GM23248 (cell line): ENCODE measurements at regions not wholly inside any gene's neighbourhood (a gene's known extent, or its start where the extent isn't known, plus 50 kb on each side); places are given as distances from the start of the nearest gene placed in this dataset.
"Not testable (repeated sequence)": the region's sequence is repeated elsewhere in the genome, so short reads cannot be mapped to it uniquely, and the experiment has no call there.

Experiments
- DNase-seq: peaks from one replicate; pipeline ENCODE4 v3.0.0-alpha.2; 2015
- H2AFZ ChIP-seq: fragments of 200-600 bp; sonication (generic); 2 replicates; pipeline ENCODE4 v1.6.1; 2016; ENCODE audit warnings: antibody characterized with exemption
- H3F3A ChIP-seq: fragments of 200-600 bp; sonication (generic); 2 replicates; pipeline ENCODE4 v1.6.1; 2016; ENCODE audit warnings: mild to moderate bottlenecking, antibody characterized with exemption, mixed run types; ENCODE audit not compliant: insufficient read depth
- H3K27ac ChIP-seq: fragments of 200-600 bp; sonication (generic); 2 replicates; pipeline ENCODE4 v1.5.1; 2016; ENCODE audit warnings: mild to moderate bottlenecking
- H3K27me3 ChIP-seq: fragments of 200-600 bp; sonication (generic); replicated peaks from 2 replicates; pipeline ENCODE4 v1.6.1; 2016; ENCODE audit warnings: mild to moderate bottlenecking; ENCODE audit not compliant: insufficient read depth
- H3K36me3 ChIP-seq: fragments of 200-600 bp; sonication (generic); 2 replicates; pipeline ENCODE4 v1.6.1; 2016; ENCODE audit warnings: low read depth, mild to moderate bottlenecking
- H3K4me1 ChIP-seq: fragments of 200-600 bp; sonication (generic); 2 replicates; pipeline ENCODE4 v1.6.1; 2016; ENCODE audit warnings: mild to moderate bottlenecking; ENCODE audit not compliant: insufficient read depth
- H3K4me2 ChIP-seq: fragments of 200-600 bp; sonication (generic); one replicate; pipeline ENCODE4 v1.6.1; 2016; ENCODE audit warnings: mild to moderate bottlenecking; ENCODE audit not compliant: unreplicated experiment
- H3K4me3 ChIP-seq: fragments of 200-600 bp; sonication (generic); 2 replicates; pipeline ENCODE4 v1.5.1; 2016; ENCODE audit warnings: mild to moderate bottlenecking
- H3K79me2 ChIP-seq: fragments of 200-600 bp; sonication (generic); 2 replicates; pipeline ENCODE4 v1.6.1; 2016; ENCODE audit warnings: mild to moderate bottlenecking; ENCODE audit not compliant: insufficient read depth
- H3K9ac ChIP-seq: fragments of 200-600 bp; sonication (generic); 2 replicates; pipeline ENCODE4 v1.6.1; 2016; ENCODE audit warnings: mild to moderate bottlenecking
- H3K9me2 ChIP-seq: fragments of 200-600 bp; sonication (generic); 2 replicates; pipeline ENCODE4 v1.6.1; 2016; ENCODE audit warnings: mixed run types, mild to moderate bottlenecking, moderate library complexity; ENCODE audit not compliant: insufficient read depth
- H3K9me3 ChIP-seq: fragments of 200-600 bp; sonication (generic); one replicate; pipeline ENCODE4 v1.6.1; 2017; ENCODE audit warnings: low read depth
- H4K20me1 ChIP-seq: fragments of 200-600 bp; sonication (generic); 2 replicates; pipeline ENCODE4 v1.6.0; 2016; ENCODE audit not compliant: insufficient read depth
- EZH2 ChIP-seq: fragments of 200-600 bp; sonication (generic); IDR thresholded peaks from 2 replicates; pipeline ENCODE4 v1.6.1; 2018; ENCODE audit warnings: antibody characterized with exemption, mild to moderate bottlenecking; ENCODE audit not compliant: insufficient read depth, poor library complexity, severe bottlenecking
- EZH2phosphoT487 ChIP-seq: fragments of 200-600 bp; sonication (generic); IDR thresholded peaks from 2 replicates; pipeline ENCODE4 v1.6.1; 2018; ENCODE audit warnings: antibody characterized with exemption, moderate library complexity, mild to moderate bottlenecking, low read depth; ENCODE audit not compliant: insufficient read depth
- WGBS, 2 experiments: methylation state at CpG; one replicate each; pipeline ENCODE4 v1.1.6; 2015 to 2017; ENCODE audit warnings: low lambda C conversion rate in 2 of 2, low coverage in 1 of 2; ENCODE audit errors: missing lambda C conversion rate in 2 of 2; 5-methylcytosine and 5-hydroxymethylcytosine counted together
- in situ Hi-C: fragments of 300-500 bp; cut with MboI; formaldehyde crosslinking; loops from 2 replicates; pipeline ENCODE4 v1.15.0; 2020

GRCh38 chr1:148263906-148264255 is 111.8 kb upstream of the NBPF11 start:
- Histone ChIP-seq H3K4me1 (peaks cover 7% of the 10 kb centered on the region; the same call in 1 of the 2 replicates), H3K9ac (peak overlapping the region; percentile 59), H3K27me3 (peaks cover 15% of the 10 kb centered on the region), H4K20me1 (no peaks in the 10 kb centered on the region), H3K79me2 (no peaks in the 10 kb centered on the region), H3K4me2 (peak overlapping the region; percentile 86), H3F3A (0 out of 2 replicates have a peak, but pooled peaks cover 10% of the 10 kb centered on the region), H3K36me3 (no peaks in the 10 kb centered on the region), H3K4me3 (peak overlapping the region; percentile 76), H3K9me2 (no peaks in the 10 kb centered on the region), H3K9me3 (no peaks in the 10 kb centered on the region), H2AFZ (peak overlapping the region; percentile 83), H3K27ac (no peak overlapping the region)
- in situ Hi-C loops: no loop called here
- TF ChIP-seq EZH2phosphoT487: no peak
- TF ChIP-seq EZH2: no peak
- no peak for DNase-seq
- WGBS, 2 experiments: 11 to 14% methylated on average over 17 of the region's 17 CpGs

DNA sequence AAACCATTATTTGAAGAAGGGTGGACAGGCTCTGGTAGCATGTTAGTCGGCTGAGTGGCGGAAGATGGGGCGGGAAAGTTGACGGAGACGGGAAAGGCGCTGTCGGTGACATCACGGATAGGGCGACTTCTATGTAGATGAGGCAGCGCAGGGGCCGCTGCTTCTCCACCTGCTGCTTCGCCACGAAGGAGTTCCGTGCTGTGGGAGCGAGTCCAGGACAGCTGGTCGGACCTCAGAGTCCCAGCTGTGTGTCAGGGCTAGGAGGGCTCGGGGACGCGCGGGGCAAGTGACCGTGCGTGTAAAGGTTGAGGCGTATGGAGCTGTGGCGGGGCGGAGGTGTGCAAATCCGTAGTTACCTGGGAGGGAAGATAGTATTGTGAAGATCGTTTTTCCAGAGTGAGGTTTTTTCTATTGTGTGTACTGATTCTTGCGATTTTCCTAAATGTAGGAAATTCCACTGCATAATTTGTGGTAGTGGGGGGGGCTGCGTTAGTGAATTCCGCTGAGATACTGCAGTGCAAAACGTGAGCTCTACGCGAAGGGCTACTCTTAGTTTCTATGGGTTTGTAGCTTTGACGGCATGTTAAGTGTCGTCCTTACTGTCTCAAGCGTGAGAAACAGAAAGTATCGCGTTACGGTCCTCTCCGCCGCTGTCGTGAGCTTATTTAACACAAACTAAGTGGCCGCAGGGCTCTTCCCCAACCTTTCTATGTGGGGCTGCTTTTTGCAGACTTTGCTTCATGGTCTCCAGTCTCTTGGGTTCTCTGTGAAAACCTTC is 111.2 kb upstream of the NBPF11 start:
- 2 to 3% methylated on average over 43 of the region's 43 CpGs for WGBS, 2 experiments
- TF ChIP-seq EZH2 (no peak), EZH2phosphoT487 (no peak)
- in situ Hi-C loops: no loop called here
- Histone ChIP-seq H3K4me3 (peak overlapping the region; percentile 76), H3K9me3 (no peaks in the 10 kb centered on the region), H3K4me1 (peaks cover 7% of the 10 kb centered on the region; the same call in 1 of the 2 replicates), H3K36me3 (no peaks in the 10 kb centered on the region), H4K20me1 (no peaks in the 10 kb centered on the region), H3K9me2 (no peaks in the 10 kb centered on the region), H3K4me2 (peak overlapping the region; percentile 86), H3K27ac (no peak overlapping the region), H2AFZ (peak overlapping the region; percentile 83), H3K79me2 (no peaks in the 10 kb centered on the region), H3K9ac (peak overlapping the region; percentile 59), H3K27me3 (peaks cover 15% of the 10 kb centered on the region), H3F3A (0 out of 2 replicates have a peak, but pooled peaks cover 10% of the 10 kb centered on the region)
- DNase-seq: peak; percentile 78

DNA sequence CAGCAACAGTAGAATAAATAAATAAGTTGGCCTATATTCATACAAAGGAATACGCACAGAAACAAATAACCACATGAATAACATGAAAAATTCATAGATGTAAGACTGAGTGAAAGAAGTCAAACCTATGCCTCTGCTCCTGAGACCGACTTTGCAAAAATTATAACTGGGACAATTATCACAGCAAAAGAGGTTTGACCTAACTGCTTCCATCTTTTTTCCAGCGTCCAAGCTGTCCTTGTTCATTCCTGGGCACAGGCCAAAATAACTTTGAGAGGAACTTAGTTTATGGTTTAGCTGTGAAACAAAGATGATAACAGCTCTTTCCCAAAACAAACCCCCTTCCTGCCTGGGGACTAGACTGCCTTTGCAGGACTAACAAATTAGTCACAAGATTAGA is 109.6 kb upstream of the NBPF11 start:
- H2AFZ ChIP-seq, H3K79me2 ChIP-seq, in situ Hi-C loops, H4K20me1 ChIP-seq, H3K9me3 ChIP-seq, H3F3A ChIP-seq, H3K36me3 ChIP-seq, H3K9me2 ChIP-seq, H3K4me1 ChIP-seq, DNase-seq, H3K27ac ChIP-seq, H3K4me2 ChIP-seq, H3K4me3 ChIP-seq, H3K9ac ChIP-seq: not testable (repeated sequence)
- WGBS, 2 experiments: 70 to 92% methylated on average over 3 of the region's 3 CpGs
- H3K27me3 ChIP-seq: peaks cover 15% of the 10 kb centered on the region

- in situ Hi-C loops, H3K4me3 ChIP-seq, H3K27ac ChIP-seq, H3K9me3 ChIP-seq, H3K9me2 ChIP-seq, H2AFZ ChIP-seq, H4K20me1 ChIP-seq, H3K4me2 ChIP-seq, H3K36me3 ChIP-seq, DNase-seq, H3K79me2 ChIP-seq, H3K4me1 ChIP-seq, H3F3A ChIP-seq, H3K9ac ChIP-seq: not testable (repeated sequence)
- 45 to 47% methylated on average over 4 of the region's 4 CpGs for WGBS, 2 experiments
- H3K27me3 ChIP-seq: peaks cover 15% of the 10 kb centered on the region
Measured at GRCh38 chr1:148257886-148258285, 105.8 kb upstream of the NBPF11 start.

DNA sequence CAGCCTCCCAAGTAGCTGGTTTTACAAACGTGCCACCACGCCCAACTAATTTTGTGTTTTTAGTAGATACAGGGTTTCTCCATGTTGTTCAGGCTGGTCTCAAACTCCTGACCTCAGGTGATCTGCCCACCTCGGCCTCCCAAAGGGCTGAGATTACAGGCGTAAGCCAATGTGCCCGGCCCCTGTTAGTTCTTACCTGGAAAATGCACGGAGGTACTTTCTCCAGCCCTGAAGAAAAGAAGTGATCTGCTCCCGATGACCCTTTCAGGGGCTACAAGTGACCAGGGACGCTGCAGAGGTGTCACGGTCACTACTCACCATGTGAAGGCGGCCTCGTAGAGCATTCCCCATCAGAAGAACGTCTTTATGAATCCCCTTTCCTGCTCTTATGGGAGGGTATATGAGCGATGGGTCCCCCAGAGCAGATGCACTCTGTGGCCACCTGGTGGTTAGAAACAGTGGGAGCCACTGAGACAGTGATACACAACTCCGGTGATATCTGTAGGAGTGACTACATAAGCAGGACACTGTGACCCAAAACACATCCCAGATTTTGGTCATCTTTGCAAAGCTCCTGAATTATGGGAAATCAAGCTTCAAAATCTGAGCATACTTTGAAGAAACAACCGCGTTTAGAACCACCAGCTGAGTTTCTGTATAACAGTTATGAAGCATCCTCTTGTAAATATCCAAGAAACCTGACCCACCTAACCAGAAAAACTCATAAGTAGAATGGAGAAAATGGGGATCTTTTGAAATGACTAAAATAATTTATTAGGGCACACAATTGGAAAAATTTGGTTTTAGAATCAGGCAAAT is 102.7 kb upstream of the NBPF11 start:
- WGBS, 2 experiments: 38 to 41% methylated on average over 16 of the region's 16 CpGs
- H3K9ac ChIP-seq, H3F3A ChIP-seq, H3K9me2 ChIP-seq, H3K27me3 ChIP-seq, H3K4me3 ChIP-seq, H3K36me3 ChIP-seq, H2AFZ ChIP-seq, H3K27ac ChIP-seq, in situ Hi-C loops, H4K20me1 ChIP-seq, H3K4me1 ChIP-seq, H3K79me2 ChIP-seq, H3K9me3 ChIP-seq, H3K4me2 ChIP-seq: not testable (repeated sequence)
- peak; percentile 7 for DNase-seq

DNA sequence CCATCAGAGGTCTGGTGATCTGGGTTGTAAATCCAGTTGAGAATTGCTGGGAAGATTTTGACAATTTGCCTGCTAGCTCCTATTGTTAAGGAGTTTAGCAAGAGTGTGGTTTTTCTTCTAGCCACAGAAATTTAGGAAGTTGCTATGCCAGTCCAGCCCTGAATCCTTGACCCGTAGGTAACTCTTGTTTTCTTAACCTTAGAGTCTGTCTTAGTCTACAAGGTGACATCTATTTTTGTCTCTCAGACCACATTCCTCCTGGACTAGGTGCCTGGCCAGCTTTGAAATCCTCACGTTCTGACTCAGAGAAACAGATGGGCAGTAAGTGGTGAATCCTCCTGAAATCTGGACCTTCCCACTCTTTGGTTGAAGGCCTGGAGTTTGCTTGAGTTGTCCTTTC is 101.7 kb upstream of the NBPF11 start:
- H3K9me3 ChIP-seq, H3K9ac ChIP-seq, H2AFZ ChIP-seq, H4K20me1 ChIP-seq, H3K4me2 ChIP-seq, H3K4me3 ChIP-seq, H3K4me1 ChIP-seq, H3K36me3 ChIP-seq, DNase-seq, H3K9me2 ChIP-seq, H3K79me2 ChIP-seq, H3K27me3 ChIP-seq, H3K27ac ChIP-seq, H3F3A ChIP-seq, in situ Hi-C loops: not testable (repeated sequence)
- 0 to 8% methylated on average over 2 of the region's 2 CpGs for WGBS, 2 experiments

DNA sequence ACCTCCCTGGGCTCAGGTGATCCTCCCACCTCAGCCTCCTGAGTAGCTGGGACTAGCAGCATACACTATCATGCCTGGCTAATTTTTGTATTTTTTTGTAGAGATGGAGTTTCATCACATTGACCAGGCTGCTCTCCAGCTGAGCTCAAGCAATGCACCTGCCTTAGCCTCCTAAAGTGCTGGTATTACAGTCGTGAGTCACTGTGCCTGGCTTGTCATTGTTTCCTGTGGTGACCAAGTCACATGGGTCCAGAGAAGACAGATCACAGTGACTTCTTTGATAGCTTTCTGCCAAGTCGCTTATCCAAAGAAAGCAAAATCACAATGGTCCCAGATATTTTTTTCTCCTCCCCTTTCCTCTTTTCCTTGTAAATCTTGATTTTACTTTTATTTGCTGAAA is 96.7 kb upstream of the NBPF11 start:
- H2AFZ ChIP-seq, H3K36me3 ChIP-seq, H3K9me2 ChIP-seq, H4K20me1 ChIP-seq, H3K27me3 ChIP-seq, H3K27ac ChIP-seq, H3K4me2 ChIP-seq, H3F3A ChIP-seq, H3K4me1 ChIP-seq, H3K9me3 ChIP-seq, H3K9ac ChIP-seq, H3K4me3 ChIP-seq, H3K79me2 ChIP-seq, in situ Hi-C loops, DNase-seq: not testable (repeated sequence)
- WGBS, 2 experiments: 76 to 90% methylated on average over 1 of the region's 2 CpGs
